T-helper 1 cell treated with Interleukin-12 subunit alpha and Interleukin-12 subunit beta and Interleukin-4 antibody, amounts not matched to agents 30 ng/mL and 1 ng/mL, for 36 hours (primary cell): ENCODE measurements at regions not wholly inside any gene's neighbourhood (a gene's known extent, or its start where the extent isn't known, plus 50 kb on each side); places are given as distances from the start of the nearest gene placed in this dataset.

Experiments
- intact Hi-C: fragments of 100-400 bp; cut with micrococcal nuclease; formaldehyde crosslinking; loops from one replicate; pipeline ENCODE4 v1.15.1; 2024

DNA sequence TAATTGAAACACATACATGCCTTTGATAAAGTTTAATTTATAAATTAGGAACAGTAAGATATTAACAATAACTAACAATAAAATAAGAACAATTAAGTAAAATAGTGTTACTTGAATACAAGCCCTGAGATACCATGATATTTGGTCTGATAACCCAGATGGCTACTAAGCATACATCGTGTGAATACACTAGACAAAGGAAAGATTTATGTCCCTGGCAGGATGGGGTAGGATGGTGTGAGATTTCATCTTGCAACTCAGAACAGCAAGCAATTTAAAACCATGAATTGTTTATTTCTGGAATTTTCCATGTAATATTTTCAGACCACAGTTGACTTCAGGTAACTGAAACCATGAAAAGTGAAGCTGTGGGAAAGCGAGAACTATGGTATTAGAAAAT, 169.5 kb downstream of the DIPK2A start:
- intact Hi-C loops = no loop called here

GRCh38 chr3:144141496-144141895, 169.9 kb downstream of the DIPK2A start:
- intact Hi-C loops = no loop called here

GRCh38 chr3:144142151-144142840, 170.7 kb downstream of the DIPK2A start:
- intact Hi-C loops = no loop called here

DNA sequence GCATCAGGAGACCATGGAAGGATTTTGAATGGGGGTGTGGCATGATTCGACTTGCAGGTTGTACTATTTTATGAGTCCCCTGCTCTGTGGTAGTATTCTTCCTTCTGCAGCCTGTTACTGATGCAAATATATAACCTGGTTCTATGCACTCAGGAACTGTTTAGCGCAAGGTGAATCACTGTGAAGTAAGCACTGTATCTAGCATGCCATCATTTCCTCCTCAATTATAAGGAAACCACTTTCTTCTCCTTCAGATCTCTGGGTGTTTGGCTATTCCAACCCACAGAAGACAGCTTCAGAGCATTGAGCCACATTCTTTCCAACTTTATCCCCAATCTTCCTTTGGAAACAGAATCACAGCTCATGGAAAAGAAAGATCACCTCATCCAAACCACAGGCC, 176.7 kb downstream of the DIPK2A start:
- intact Hi-C loops = no loop called here

DNA sequence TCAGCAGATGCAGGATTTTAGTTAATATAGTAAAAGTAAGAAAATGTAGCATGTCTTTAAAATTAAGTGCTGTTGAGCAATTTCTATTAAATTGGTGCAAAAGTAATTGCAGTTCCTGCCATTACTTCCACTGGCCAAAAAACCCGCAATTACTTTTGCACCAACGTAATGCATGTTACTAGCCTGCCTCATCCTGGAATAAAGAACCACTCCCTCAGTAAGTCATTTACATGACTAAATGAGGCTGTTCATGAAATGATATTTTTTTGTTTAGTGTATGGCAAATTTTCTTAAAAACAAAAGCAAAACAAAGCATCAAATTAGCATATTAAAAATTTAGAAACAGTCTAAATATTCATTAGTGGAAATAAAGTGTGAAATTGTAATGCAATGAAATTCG, 180.4 kb downstream of the DIPK2A start:
- intact Hi-C loops = no loop called here

DNA sequence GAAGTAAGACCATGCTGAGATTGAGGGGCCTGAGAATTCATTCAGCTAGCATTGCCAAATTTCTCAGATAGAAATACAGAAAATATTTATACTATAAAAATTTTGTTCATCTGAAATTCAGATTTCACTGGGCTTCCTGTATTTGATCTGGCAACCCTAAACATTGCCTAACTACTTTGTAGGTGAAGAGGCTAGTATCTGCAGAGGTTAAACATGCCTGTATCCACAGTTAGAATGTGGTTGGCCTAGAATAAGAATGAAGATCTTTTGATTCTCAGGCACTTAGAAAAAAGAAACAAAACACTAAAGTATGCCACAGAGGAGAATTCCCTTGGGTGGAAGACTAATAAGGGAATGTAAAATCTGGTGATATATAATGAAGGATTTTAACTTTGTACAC, 189.0 kb downstream of the DIPK2A start:
- intact Hi-C loops = no loop called here

GRCh38 chr3:144162042-144162441, 190.4 kb downstream of the DIPK2A start:
- intact Hi-C loops = no loop called here

GRCh38 chr3:144164352-144164751, 192.7 kb downstream of the DIPK2A start:
- intact Hi-C loops = no loop called here

DNA sequence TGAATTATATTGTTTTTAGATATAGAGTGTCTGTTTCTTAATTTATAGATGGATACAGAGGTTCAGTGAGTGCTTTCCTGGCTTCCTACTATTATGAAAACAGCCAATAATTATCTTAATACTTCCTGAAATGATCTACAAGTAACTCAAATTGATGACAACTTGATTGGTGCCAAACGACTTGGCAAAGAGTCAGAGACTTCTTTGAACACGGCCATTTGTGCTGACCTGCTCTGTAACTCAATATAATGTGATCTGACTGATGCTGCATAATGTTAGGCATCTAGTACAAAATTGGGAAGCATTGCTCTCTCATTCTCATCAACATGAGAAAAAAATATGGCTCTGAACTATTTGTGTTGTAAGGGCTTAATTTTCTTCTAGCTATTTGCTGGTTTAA, 193.9 kb downstream of the DIPK2A start:
- intact Hi-C loops = no loop called here

GRCh38 chr3:144167634-144168033, 196.0 kb downstream of the DIPK2A start:
- intact Hi-C loops = no loop called here

- intact Hi-C loops = no loop called here
Observed at GRCh38 chr3:144173491-144173890, 201.9 kb downstream of the DIPK2A start.

GRCh38 chr3:144175644-144176425, 204.2 kb downstream of the DIPK2A start:
- intact Hi-C loops = no loop called here

GRCh38 chr3:144177649-144178048, 206.0 kb downstream of the DIPK2A start:
- intact Hi-C loops = no loop called here

DNA sequence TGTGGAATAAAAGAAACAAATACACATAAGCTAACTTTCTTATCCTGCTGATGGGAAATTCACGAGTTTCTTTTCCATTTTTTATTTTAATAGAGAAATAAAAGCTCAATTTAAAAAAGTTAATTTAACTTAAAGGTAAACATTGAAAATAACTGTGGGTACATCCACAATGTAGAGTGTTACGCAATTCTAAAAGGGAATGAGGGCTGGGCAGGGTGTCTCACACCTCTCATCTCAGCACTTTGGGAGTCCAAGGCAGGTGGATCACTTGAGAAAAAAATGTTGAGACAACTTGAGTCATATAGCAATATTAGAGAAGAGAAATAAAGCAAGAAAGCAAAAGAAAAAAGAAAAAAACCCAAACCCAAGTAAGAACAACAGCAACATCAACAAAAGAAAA, 207.0 kb downstream of the DIPK2A start:
- intact Hi-C loops = no loop called here

GRCh38 chr3:144181062-144181461, 209.4 kb downstream of the DIPK2A start:
- intact Hi-C loops = no loop called here

- intact Hi-C loops = no loop called here
Observed at GRCh38 chr3:144182501-144182900, 210.9 kb downstream of the DIPK2A start.

DNA sequence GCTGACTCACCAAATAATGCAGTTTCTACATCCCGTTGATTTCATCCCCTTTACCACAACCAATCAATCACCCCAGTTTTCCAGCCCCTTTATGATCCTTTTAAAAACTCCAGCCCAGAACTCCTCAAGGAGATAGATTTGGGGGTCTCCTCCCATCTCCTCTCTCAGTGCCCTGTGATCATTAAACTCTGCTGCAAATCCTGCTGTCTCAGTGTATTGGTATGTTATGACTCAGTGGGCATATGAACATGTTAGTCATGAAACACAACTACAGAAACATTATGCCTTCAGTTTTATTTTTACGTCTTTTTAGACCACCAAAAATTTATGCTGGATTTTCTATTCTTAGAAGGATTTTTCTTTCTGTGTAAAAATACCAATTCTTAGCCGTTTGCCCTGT, 213.7 kb downstream of the DIPK2A start:
- intact Hi-C loops = no loop called here

- intact Hi-C loops = no loop called here
Observed at GRCh38 chr3:144187531-144188210, 216.0 kb downstream of the DIPK2A start.

DNA sequence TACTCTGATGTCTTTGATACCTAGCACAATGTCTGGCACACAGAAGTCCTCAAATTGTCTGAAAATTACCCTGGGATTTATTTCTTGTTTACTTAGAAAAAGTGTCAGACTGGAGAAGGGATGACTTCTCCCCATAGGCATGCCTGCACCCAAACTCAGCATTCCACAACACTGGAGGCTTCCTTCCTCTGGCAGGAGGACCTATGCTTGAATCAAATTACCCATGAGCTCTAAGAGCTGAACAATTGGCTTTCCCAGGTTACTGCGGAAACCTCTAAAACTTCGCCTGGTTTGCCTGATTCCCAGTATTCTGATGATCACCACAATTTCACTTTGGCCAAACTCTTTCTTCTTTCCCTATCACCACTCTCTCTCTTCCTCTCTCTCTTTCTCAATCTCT, 217.4 kb downstream of the DIPK2A start:
- intact Hi-C loops = no loop called here

GRCh38 chr3:144197116-144197515, 225.5 kb downstream of the DIPK2A start:
- intact Hi-C loops = no loop called here

DNA sequence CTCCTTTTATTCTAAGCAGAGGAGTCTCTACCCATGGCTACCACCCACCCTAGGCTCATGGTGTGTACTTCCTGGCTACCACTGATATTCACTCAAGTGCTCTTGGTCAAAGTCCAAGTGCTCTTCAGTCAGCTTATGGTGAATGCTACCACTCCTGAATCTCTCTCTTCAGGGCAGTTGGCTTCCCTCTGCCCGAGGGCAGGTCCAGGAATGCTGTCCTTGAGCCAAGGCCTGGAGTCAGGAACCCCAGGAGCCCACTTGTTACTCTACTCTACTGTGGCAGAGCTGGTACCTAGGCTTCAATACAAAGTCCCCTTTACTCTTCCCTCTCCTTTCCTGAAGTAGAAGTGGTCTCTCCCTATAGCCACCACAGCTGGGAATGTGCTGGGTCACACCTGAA, 226.0 kb downstream of the DIPK2A start:
- intact Hi-C loops = no loop called here

DNA sequence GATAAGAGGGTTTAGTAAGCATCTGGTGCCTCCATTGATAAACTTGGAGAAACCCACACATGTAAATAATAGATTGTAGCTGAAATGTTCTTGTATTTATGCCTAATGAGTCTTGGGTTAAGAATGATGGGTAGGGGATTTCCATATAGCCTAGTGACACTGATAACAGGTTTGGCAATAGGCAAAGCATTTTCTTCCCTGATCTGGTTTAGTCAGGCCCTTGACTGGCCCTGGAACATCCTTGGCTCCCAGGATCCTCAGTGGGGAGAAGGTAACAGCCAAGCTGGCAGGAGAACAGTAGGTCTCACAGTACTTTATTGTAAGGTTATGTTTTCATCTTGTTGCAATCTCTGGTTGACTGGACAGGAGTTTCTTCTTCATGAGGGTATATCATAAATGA, 228.4 kb downstream of the DIPK2A start:
- intact Hi-C loops = no loop called here
